OCI-LY7 (cell line): ENCODE measurements at regions not wholly inside any gene's neighbourhood (a gene's known extent, or its start where the extent isn't known, plus 50 kb on each side); places are given as distances from the start of the nearest gene placed in this dataset.
"Not testable (repeated sequence)": the region's sequence is repeated elsewhere in the genome, so short reads cannot be mapped to it uniquely, and the experiment has no call there.

Experiments
- BruUV-seq: library from RNA; stranded (reverse); fragments of 400-500 nt; replicated peaks from 2 replicates; lab custom pipeline; 2021; lab: Mats Ljungman, UMichigan
- CTCF ChIA-PET: fragments of 300-600 bp; sonication (Branson Sonifier 250); formaldehyde crosslinking; loops from one replicate; lab custom pipeline; 2022; ENCODE audit warnings: antibody characterized with exemption; ENCODE audit not compliant: unreplicated experiment; lab: Charles Lee
- POLR2A ChIA-PET: fragments of 300-600 bp; sonication (Branson Sonifier 250); formaldehyde crosslinking; loops from one replicate; lab custom pipeline; 2022; ENCODE audit warnings: antibody characterized with exemption; lab: Charles Lee
- DNase-seq: peaks from one replicate; pipeline ENCODE4 v3.0.0-alpha.2; 2015; ENCODE audit warnings: low spot score
- H2AFZ ChIP-seq: fragments of 200-600 bp; sonication (generic), shearing (Covaris generic); 2 replicates; pipeline ENCODE4 v1.6.1; 2014; ENCODE audit warnings: mild to moderate bottlenecking, antibody characterized with exemption, low read length, moderate library complexity
- H3K27ac ChIP-seq: fragments of 200-600 bp; sonication (generic); 2 replicates; pipeline ENCODE4 v1.5.1; 2014; ENCODE audit warnings: mixed run types, low read depth, mild to moderate bottlenecking, moderate library complexity, low read length, inconsistent platforms; ENCODE audit not compliant: poor library complexity, severe bottlenecking
- H3K36me3 ChIP-seq: fragments of 200-600 bp; sonication (generic); 2 replicates; pipeline ENCODE4 v1.6.1; 2014; ENCODE audit warnings: mild to moderate bottlenecking, antibody characterized with exemption, low read length, moderate library complexity, mixed read lengths; ENCODE audit not compliant: insufficient read depth
- H3K4me1 ChIP-seq: fragments of 200-600 bp; sonication (generic); 2 replicates; pipeline ENCODE4 v1.5.1; 2014; ENCODE audit warnings: mild to moderate bottlenecking, low read length; ENCODE audit not compliant: insufficient read depth, poor library complexity, severe bottlenecking
- H3K4me2 ChIP-seq: fragments of 200-600 bp; sonication (generic); 2 replicates; pipeline ENCODE4 v1.6.1; 2014; ENCODE audit warnings: mild to moderate bottlenecking, low read length
- H3K4me3 ChIP-seq: fragments of 200-600 bp; sonication (generic); 2 replicates; pipeline ENCODE4 v1.5.1; 2014; ENCODE audit warnings: mild to moderate bottlenecking, low read depth, low read length; ENCODE audit not compliant: poor library complexity, severe bottlenecking
- H3K79me2 ChIP-seq: fragments of 200-600 bp; sonication (generic); 2 replicates; pipeline ENCODE4 v1.6.1; 2016; ENCODE audit warnings: low read depth, mild to moderate bottlenecking, low read length, moderate library complexity, mixed read lengths; ENCODE audit not compliant: insufficient read depth
- H3K9me2 ChIP-seq: fragments of 200-600 bp; sonication (generic); 2 replicates; pipeline ENCODE4 v1.6.1; 2016; ENCODE audit warnings: mild to moderate bottlenecking, low read length, mixed read lengths; ENCODE audit not compliant: insufficient read depth
- H3K9me3 ChIP-seq: fragments of 200-600 bp; sonication (generic); 2 replicates; pipeline ENCODE4 v1.6.1; 2014; ENCODE audit warnings: mild to moderate bottlenecking, mixed run types, low read length, mixed read lengths
- H4K20me1 ChIP-seq: fragments of 200-600 bp; sonication (generic); 2 replicates; pipeline ENCODE4 v1.6.1; 2014; ENCODE audit warnings: mild to moderate bottlenecking, antibody characterized with exemption, low read length, moderate library complexity, mixed read lengths; ENCODE audit not compliant: insufficient read depth
- intact Hi-C: fragments of 100-400 bp; cut with micrococcal nuclease; formaldehyde crosslinking; loops from one replicate; pipeline ENCODE4 v1.10.0; 2022; ENCODE audit not compliant: unreplicated experiment

DNA sequence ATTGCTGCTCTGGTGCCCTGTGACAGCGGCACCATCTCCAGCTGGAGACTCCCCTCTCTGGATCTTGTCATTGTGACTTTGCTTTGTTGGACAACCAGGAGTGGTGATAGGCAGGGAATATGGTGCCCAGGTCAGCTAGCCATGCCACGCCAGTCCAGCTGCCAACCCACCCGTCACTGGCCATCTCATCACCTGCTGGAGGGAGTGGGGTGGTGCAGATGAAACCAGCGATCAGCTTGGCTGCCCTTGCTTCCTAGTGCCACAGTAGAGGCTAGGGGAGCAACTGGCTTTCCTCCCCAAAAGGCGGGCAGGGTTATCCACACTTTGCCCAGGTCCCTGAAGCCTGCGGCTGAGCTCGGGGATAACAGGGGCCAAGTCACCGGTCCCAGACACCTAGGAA, 129.6 kb downstream of the POTEM start:
- CTCF ChIA-PET, H3K9me3 ChIP-seq, DNase-seq, intact Hi-C loops, H3K4me3 ChIP-seq, H4K20me1 ChIP-seq, POLR2A ChIA-PET, H3K4me1 ChIP-seq, H3K36me3 ChIP-seq, H2AFZ ChIP-seq, H3K9me2 ChIP-seq, H3K79me2 ChIP-seq, BruUV-seq, H3K27ac ChIP-seq, H3K4me2 ChIP-seq: not testable (repeated sequence)

- POLR2A ChIA-PET, H3K9me3 ChIP-seq, DNase-seq, H2AFZ ChIP-seq, H3K4me2 ChIP-seq, CTCF ChIA-PET, H3K79me2 ChIP-seq, H3K4me3 ChIP-seq, intact Hi-C loops, BruUV-seq, H3K27ac ChIP-seq, H4K20me1 ChIP-seq, H3K9me2 ChIP-seq, H3K36me3 ChIP-seq, H3K4me1 ChIP-seq: not testable (repeated sequence)
Measured at GRCh38 chr14:19097306-19097705, 130.1 kb downstream of the POTEM start.

GRCh38 chr14:19097750-19098149, 130.5 kb downstream of the POTEM start:
- H3K4me3 ChIP-seq, H4K20me1 ChIP-seq, DNase-seq, H3K4me2 ChIP-seq, intact Hi-C loops, H3K4me1 ChIP-seq, CTCF ChIA-PET, H3K27ac ChIP-seq, POLR2A ChIA-PET, H3K9me2 ChIP-seq, H3K9me3 ChIP-seq, H3K79me2 ChIP-seq, H3K36me3 ChIP-seq, BruUV-seq, H2AFZ ChIP-seq: not testable (repeated sequence)

DNA sequence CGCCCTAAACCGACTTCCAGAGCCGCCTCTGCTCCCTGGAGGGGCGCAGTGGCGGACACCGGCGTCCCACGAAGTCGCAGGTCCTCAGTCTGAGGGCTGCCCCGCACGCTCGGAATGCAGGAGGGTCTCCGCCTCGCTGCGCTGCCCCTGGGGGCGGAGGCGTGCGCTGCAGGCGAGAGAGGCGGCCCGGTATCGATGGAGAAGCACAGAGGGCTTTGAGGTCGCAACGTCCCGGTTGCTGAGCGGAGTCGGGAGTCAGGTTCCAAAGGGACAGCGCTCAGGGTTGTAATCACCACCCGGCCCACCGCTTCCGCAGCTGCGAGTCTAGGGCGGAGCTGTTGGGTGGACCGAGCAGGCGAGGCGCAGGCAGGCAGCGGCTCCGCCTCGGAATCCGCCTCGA, 131.0 kb downstream of the POTEM start:
- H3K9me2 ChIP-seq, DNase-seq, H4K20me1 ChIP-seq, POLR2A ChIA-PET, H3K36me3 ChIP-seq, H3K79me2 ChIP-seq, H3K4me3 ChIP-seq, H2AFZ ChIP-seq, BruUV-seq, H3K9me3 ChIP-seq, H3K27ac ChIP-seq, H3K4me2 ChIP-seq, H3K4me1 ChIP-seq, CTCF ChIA-PET, intact Hi-C loops: not testable (repeated sequence)

- not testable (repeated sequence) for BruUV-seq
Measured at GRCh38 chr14:19098732-19099131, 131.5 kb downstream of the POTEM start.

DNA sequence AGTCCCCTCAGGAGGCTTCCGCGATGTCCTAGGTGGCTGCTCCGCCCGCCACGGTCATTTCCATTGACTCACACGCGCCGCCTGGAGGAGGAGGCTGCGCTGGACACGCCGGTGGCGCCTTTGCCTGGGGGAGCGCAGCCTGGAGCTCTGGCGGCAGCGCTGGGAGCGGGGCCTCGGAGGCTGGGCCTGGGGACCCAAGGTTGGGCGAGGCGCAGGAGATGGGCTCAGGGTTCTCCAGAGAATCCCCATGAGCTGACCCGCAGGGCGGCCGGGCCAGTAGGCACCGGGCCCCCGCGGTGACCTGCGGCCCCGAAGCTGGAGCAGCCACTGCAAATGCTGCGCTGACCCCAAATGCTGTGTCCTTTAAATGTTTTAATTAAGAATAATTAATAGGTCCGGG, 132.1 kb downstream of the POTEM start:
- H4K20me1 ChIP-seq, H2AFZ ChIP-seq, intact Hi-C loops, H3K4me3 ChIP-seq, H3K4me2 ChIP-seq, H3K9me2 ChIP-seq, H3K27ac ChIP-seq, H3K9me3 ChIP-seq, DNase-seq, H3K4me1 ChIP-seq, CTCF ChIA-PET, BruUV-seq, H3K36me3 ChIP-seq, POLR2A ChIA-PET, H3K79me2 ChIP-seq: not testable (repeated sequence)

More at GRCh38 chr14:19098732-19099131, 131.5 kb downstream of the POTEM start:
- H4K20me1 ChIP-seq, POLR2A ChIA-PET, H3K9me2 ChIP-seq, H3K4me1 ChIP-seq, H3K4me3 ChIP-seq, H2AFZ ChIP-seq, H3K36me3 ChIP-seq, H3K4me2 ChIP-seq, H3K27ac ChIP-seq, DNase-seq, CTCF ChIA-PET, H3K79me2 ChIP-seq, H3K9me3 ChIP-seq, intact Hi-C loops: not testable (repeated sequence)

DNA sequence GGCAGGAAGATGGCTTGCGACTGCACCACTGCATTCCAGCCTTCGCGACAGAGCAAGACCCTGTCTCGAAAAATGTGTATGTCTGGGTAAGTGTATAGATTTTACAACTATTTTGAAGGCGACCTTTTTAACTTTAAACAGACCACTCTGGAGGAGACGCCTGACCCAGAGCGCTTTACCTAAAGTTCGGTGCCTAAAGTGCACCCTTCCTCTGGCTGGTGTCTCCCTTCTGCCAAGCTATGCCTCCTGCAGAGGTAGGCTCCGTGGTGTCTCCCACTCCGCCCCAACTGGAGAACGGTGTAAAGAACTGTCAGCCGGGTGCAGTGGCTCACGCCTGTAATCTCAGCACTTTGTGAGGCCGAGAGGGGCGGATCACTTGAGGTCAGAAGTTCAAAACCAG, 132.7 kb downstream of the POTEM start:
- BruUV-seq = not testable (repeated sequence)

More for the DNA sequence above, 132.7 kb downstream of the POTEM start:
- H3K4me1 ChIP-seq, H3K4me3 ChIP-seq, H3K27ac ChIP-seq, H2AFZ ChIP-seq, POLR2A ChIA-PET, H3K9me3 ChIP-seq, H4K20me1 ChIP-seq, H3K79me2 ChIP-seq, intact Hi-C loops, H3K36me3 ChIP-seq, DNase-seq, H3K4me2 ChIP-seq, H3K9me2 ChIP-seq, CTCF ChIA-PET: not testable (repeated sequence)
